MM.1S (cell line): ENCODE measurements at regions not wholly inside any gene's neighbourhood (a gene's known extent, or its start where the extent isn't known, plus 50 kb on each side); places are given as distances from the start of the nearest gene placed in this dataset.

ENCODE experiments used
- DNase-seq: peaks from one replicate; pipeline ENCODE4 v3.0.0-alpha.2; 2015
- H2AFZ ChIP-seq: fragments of 300-600 bp; sonication (generic); 2 replicates; pipeline ENCODE4 v1.6.0; 2016; ENCODE audit warnings: antibody characterized with exemption, low read length
- H3F3A ChIP-seq: fragments of 300-600 bp; sonication (generic); 2 replicates; pipeline ENCODE4 v1.6.1; 2016; ENCODE audit warnings: mild to moderate bottlenecking, antibody characterized with exemption, low read length, moderate library complexity, mixed read lengths; ENCODE audit not compliant: insufficient read depth
- H3K27ac ChIP-seq: fragments of 300-600 bp; sonication (generic); 2 replicates; pipeline ENCODE4 v1.5.1; 2016; ENCODE audit warnings: mild to moderate bottlenecking, low read length
- H3K27me3 ChIP-seq: fragments of 300-600 bp; sonication (generic); replicated peaks from 2 replicates; pipeline ENCODE4 v1.6.0; 2016; ENCODE audit warnings: low read length; ENCODE audit not compliant: insufficient read depth
- H3K36me3 ChIP-seq: fragments of 300-600 bp; sonication (generic); replicated peaks from 2 replicates; pipeline ENCODE4 v1.6.1; 2016; ENCODE audit warnings: mild to moderate bottlenecking, low read length, mixed read lengths; ENCODE audit not compliant: insufficient read depth
- H3K4me1 ChIP-seq: fragments of 300-600 bp; sonication (generic); 2 replicates; pipeline ENCODE4 v1.6.1; 2016; ENCODE audit warnings: low read length, mixed read lengths
- H3K4me2 ChIP-seq: fragments of 300-600 bp; sonication (generic); 2 replicates; pipeline ENCODE4 v1.6.0; 2016; ENCODE audit warnings: low read depth, low read length
- H3K4me3 ChIP-seq: fragments of 300-600 bp; sonication (generic); 2 replicates; pipeline ENCODE4 v1.5.1; 2016; ENCODE audit warnings: low read length, mixed read lengths
- H3K79me2 ChIP-seq: fragments of 300-600 bp; sonication (generic); 2 replicates; pipeline ENCODE4 v1.6.1; 2016; ENCODE audit warnings: mixed run types, low read length, mixed read lengths
- H3K9ac ChIP-seq: fragments of 300-600 bp; sonication (generic); 2 replicates; pipeline ENCODE4 v1.6.1; 2016; ENCODE audit warnings: low read length, mixed read lengths
- H3K9me2 ChIP-seq: fragments of 300-600 bp; sonication (generic); replicated peaks from 2 replicates; pipeline ENCODE4 v1.6.1; 2016; ENCODE audit warnings: mild to moderate bottlenecking, low read length, mixed read lengths; ENCODE audit not compliant: insufficient read depth
- H3K9me3 ChIP-seq: fragments of 300-600 bp; sonication (generic); replicated peaks from 2 replicates; pipeline ENCODE4 v1.6.1; 2016; ENCODE audit warnings: mild to moderate bottlenecking, low read length, mixed read lengths; ENCODE audit not compliant: insufficient read depth
- H4K20me1 ChIP-seq: fragments of 300-600 bp; sonication (generic); 2 replicates; pipeline ENCODE4 v1.6.1; 2016; ENCODE audit warnings: mild to moderate bottlenecking, low read length, moderate library complexity, mixed read lengths; ENCODE audit not compliant: insufficient read depth
- EZH2 ChIP-seq: fragments of 300-600 bp; sonication (generic); optimal IDR thresholded peaks from 2 replicates; pipeline ENCODE3; 2017; ENCODE audit warnings: low read depth, mild to moderate bottlenecking, antibody characterized with exemption, low read length, mixed read lengths
- EZH2phosphoT487 ChIP-seq: fragments of 300-600 bp; sonication (generic); IDR thresholded peaks from 2 replicates; pipeline ENCODE4 v1.6.1; 2018; ENCODE audit warnings: antibody characterized with exemption, low read length
- TF ChIP-seq, protein P1 (sequence below): fragments of 300-600 bp; sonication (generic); IDR thresholded peaks from 2 replicates; pipeline ENCODE4 v1.5.1; 2016; ENCODE audit warnings: antibody characterized with exemption, low read length, mixed read lengths

- no peak overlapping the region for H3K27ac ChIP-seq
- no peak overlapping the region for H2AFZ ChIP-seq
- H3K36me3 ChIP-seq = no peaks in the 10 kb centered on the region
- TF ChIP-seq EZH2 = no peak
- TF ChIP-seq EZH2phosphoT487 = no peak
- TF ChIP-seq, protein P1, sequence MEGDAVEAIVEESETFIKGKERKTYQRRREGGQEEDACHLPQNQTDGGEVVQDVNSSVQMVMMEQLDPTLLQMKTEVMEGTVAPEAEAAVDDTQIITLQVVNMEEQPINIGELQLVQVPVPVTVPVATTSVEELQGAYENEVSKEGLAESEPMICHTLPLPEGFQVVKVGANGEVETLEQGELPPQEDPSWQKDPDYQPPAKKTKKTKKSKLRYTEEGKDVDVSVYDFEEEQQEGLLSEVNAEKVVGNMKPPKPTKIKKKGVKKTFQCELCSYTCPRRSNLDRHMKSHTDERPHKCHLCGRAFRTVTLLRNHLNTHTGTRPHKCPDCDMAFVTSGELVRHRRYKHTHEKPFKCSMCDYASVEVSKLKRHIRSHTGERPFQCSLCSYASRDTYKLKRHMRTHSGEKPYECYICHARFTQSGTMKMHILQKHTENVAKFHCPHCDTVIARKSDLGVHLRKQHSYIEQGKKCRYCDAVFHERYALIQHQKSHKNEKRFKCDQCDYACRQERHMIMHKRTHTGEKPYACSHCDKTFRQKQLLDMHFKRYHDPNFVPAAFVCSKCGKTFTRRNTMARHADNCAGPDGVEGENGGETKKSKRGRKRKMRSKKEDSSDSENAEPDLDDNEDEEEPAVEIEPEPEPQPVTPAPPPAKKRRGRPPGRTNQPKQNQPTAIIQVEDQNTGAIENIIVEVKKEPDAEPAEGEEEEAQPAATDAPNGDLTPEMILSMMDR = no peak
- no peak overlapping the region for H3K4me2 ChIP-seq
- H3F3A ChIP-seq = no peaks in the 10 kb centered on the region
- H3K4me3 ChIP-seq = no peak overlapping the region
- H3K9ac ChIP-seq = no peak overlapping the region
- no peaks in the 10 kb centered on the region for H3K79me2 ChIP-seq
- no peaks in the 10 kb centered on the region for H3K9me3 ChIP-seq
- H3K9me2 ChIP-seq = no peaks in the 10 kb centered on the region
- H3K4me1 ChIP-seq = no peaks in the 10 kb centered on the region
- no peak for DNase-seq
- no peaks in the 10 kb centered on the region for H4K20me1 ChIP-seq
- no peaks in the 10 kb centered on the region for H3K27me3 ChIP-seq
These were observed 684.1 kb downstream of the NTRK3 start for GRCh38 chr15:87572381-87572910.

DNA sequence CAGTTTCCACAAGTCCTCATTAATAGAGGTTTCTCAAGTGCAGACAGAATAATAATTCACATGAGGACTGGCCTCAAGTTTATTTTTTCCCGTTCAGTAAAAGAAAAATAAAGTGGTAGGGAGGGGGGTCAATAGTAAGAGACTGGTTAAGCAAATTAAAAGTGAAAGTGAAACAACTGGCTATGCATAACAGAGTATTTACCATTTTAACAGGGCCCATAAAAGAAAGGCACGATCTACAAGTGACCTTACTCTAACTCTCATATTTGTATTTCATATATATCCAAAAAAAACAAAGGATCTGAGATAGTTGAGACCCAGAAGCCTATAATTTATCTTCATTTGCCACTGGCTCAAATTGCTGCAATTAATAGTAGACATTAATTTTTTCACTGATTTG is 686.3 kb downstream of the NTRK3 start:
- Histone ChIP-seq H2AFZ (no peak overlapping the region), H4K20me1 (no peaks in the 10 kb centered on the region), H3K27ac (no peak overlapping the region), H3K9ac (no peak overlapping the region), H3K36me3 (no peaks in the 10 kb centered on the region), H3K9me3 (no peaks in the 10 kb centered on the region), H3K4me2 (no peak overlapping the region), H3K4me1 (no peaks in the 10 kb centered on the region), H3K79me2 (no peaks in the 10 kb centered on the region), H3F3A (no peaks in the 10 kb centered on the region), H3K9me2 (no peaks in the 10 kb centered on the region), H3K4me3 (no peak overlapping the region), H3K27me3 (no peaks in the 10 kb centered on the region)
- no peak for TF ChIP-seq EZH2phosphoT487
- TF ChIP-seq EZH2 = no peak
- TF ChIP-seq, protein P1 = no peak
- peak; percentile 50 for DNase-seq

- Histone ChIP-seq H3K27me3 (no peaks in the 10 kb centered on the region), H3K27ac (no peak overlapping the region), H3K9ac (no peak overlapping the region), H3K79me2 (no peaks in the 10 kb centered on the region), H4K20me1 (no peaks in the 10 kb centered on the region), H3K4me2 (no peak overlapping the region), H3K4me3 (no peak overlapping the region), H3K9me2 (no peaks in the 10 kb centered on the region), H3K36me3 (no peaks in the 10 kb centered on the region), H3K9me3 (no peaks in the 10 kb centered on the region), H3K4me1 (no peaks in the 10 kb centered on the region), H2AFZ (no peak overlapping the region), H3F3A (no peaks in the 10 kb centered on the region)
- DNase-seq = no peak
- TF ChIP-seq EZH2 = no peak
- TF ChIP-seq, protein P1 = no peak
- TF ChIP-seq EZH2phosphoT487 = no peak
These were observed 687.0 kb downstream of the NTRK3 start for GRCh38 chr15:87569581-87569980.
